ENCODE measurements at regions not wholly inside any gene's neighbourhood (a gene's known extent, or its start where the extent isn't known, plus 50 kb on each side); places are given as distances from the start of the nearest gene placed in this dataset.

DNA sequence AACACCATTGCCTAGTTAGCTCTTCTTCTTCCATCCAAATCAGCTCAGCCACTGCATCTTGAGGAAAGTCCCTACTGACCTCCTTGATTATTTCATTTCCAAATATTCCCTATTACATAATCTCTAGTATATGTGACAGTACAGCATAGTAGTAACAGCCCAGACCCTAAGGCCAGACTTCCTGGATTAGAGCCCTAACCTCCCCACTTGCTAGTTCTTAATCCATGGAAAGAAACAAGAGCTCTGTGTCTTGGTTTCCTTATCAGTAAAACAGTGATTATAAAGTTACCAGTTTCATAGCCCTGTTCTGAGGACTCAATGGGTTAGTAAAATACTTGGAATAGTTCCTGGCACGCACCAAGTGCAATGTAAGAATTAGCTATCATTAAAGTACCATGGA, 153.0 kb downstream of the RAP2A start (continued):
- TF ChIP-seq, protein P1, sequence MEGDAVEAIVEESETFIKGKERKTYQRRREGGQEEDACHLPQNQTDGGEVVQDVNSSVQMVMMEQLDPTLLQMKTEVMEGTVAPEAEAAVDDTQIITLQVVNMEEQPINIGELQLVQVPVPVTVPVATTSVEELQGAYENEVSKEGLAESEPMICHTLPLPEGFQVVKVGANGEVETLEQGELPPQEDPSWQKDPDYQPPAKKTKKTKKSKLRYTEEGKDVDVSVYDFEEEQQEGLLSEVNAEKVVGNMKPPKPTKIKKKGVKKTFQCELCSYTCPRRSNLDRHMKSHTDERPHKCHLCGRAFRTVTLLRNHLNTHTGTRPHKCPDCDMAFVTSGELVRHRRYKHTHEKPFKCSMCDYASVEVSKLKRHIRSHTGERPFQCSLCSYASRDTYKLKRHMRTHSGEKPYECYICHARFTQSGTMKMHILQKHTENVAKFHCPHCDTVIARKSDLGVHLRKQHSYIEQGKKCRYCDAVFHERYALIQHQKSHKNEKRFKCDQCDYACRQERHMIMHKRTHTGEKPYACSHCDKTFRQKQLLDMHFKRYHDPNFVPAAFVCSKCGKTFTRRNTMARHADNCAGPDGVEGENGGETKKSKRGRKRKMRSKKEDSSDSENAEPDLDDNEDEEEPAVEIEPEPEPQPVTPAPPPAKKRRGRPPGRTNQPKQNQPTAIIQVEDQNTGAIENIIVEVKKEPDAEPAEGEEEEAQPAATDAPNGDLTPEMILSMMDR (conservative IDR thresholded peaks at IDR 0.05; ENCODE audit: low read depth in 2 of 2): no peak
- TF ChIP-seq ZNF114 (CRISPR knock-in tag; IDR thresholded peaks at IDR 0.05): no peak

DNA sequence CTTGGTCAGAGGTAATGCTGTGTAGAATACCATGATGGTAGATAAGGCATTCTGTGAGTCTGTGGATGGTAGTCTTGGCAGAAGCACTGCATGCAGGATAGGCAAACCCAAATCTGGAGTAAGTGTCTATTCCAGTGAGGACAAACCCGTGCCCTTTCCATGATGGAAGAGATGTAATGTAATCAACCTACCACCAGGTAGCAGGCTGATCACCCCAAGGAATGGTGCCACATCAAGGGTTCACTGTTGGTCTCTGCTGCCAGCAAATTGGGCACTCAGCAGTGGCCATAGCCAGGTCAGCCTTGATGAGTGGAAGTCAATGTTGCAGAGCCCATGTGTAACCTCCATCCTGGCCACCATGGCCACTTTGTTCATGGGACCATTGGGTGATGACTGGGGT, 155.0 kb downstream of the RAP2A start:
- ATAC-seq (no peak), DNase-seq (ENCODE audit: low spot score) (peak; percentile 18)
- Mint-ChIP-seq H3K4me1 (no peaks in the 10 kb centered on the region), H3K4me3 (no peak overlapping the region), H3K27me3 (ENCODE audit: insufficient read depth, low read depth, poor library complexity) (peaks cover 3% of the 10 kb centered on the region), H3K27ac (no peak overlapping the region), H3K9me3 (no peaks in the 10 kb centered on the region), H3K36me3 (ENCODE audit: low read depth) (no peaks in the 10 kb centered on the region)
- no peak overlapping the region for H2AFZ ChIP-seq
- H3K4me1 ChIP-seq (ENCODE audit: insufficient read depth): no peaks in the 10 kb centered on the region
- H3F3A ChIP-seq (replicated peaks; ENCODE audit: low read depth): no peaks in the 10 kb centered on the region
- no peaks in the 10 kb centered on the region for H4K20me1 ChIP-seq (replicated peaks; ENCODE audit: insufficient read depth)
- H3K79me2 ChIP-seq (replicated peaks; ENCODE audit: insufficient read depth): no peaks in the 10 kb centered on the region
- no peaks in the 10 kb centered on the region for H3K27me3 ChIP-seq (ENCODE audit: insufficient read depth)
- H3K4me2 ChIP-seq: no peak overlapping the region
- no peak overlapping the region for H3K4me3 ChIP-seq
- H3K27ac ChIP-seq (ENCODE audit: low read depth): no peak overlapping the region
- no peaks in the 10 kb centered on the region for H3K36me3 ChIP-seq (ENCODE audit: insufficient read depth)
- peaks cover 20% of the 10 kb centered on the region for H3K9me2 ChIP-seq (ENCODE audit: insufficient read depth)
- TF ChIP-seq, protein P1 (conservative IDR thresholded peaks at IDR 0.05; ENCODE audit: low read depth in 2 of 2): peak; percentile 41 to 66
- no peak for TF ChIP-seq ZNF114 (CRISPR knock-in tag; IDR thresholded peaks at IDR 0.05)

DNA sequence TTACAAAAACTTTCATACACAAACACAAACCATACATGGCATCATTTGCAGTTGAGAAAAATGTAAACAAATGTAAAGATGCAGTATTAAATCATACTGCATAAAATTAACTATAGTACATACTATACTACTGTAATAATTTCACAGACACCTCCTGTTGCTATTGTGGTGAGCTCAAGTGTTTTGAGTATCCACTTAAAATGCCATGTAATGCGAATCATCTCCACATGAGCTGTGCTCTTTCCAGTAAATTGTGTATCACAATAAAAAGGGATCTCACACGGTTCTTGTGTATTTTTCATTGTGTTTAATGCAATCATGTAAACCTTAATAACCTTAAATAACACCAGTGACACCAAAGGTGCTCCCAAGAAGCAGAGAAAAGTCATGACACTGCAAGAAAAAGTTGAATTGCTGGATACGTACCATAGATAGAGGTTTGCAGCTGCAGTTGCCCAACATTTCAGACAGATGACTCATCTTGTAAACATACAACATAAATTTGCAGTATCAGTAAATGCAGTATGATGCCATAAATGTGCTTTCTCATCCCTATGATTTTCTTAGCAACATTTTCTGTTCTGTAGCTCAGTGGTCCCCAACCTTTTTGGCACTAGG, 166.6 kb downstream of the RAP2A start:
- no peak for ATAC-seq
- no peak overlapping the region for H2AFZ ChIP-seq
- no peaks in the 10 kb centered on the region for H3F3A ChIP-seq (replicated peaks; ENCODE audit: low read depth)
- H3K27me3 ChIP-seq (ENCODE audit: insufficient read depth): no peaks in the 10 kb centered on the region
- H3K4me1 ChIP-seq (ENCODE audit: insufficient read depth): peaks cover 5% of the 10 kb centered on the region; the same call in 1 of the 2 replicates
- TF ChIP-seq ZNF114 (CRISPR knock-in tag; IDR thresholded peaks at IDR 0.05) (no peak), NANOG (IDR thresholded peaks at IDR 0.05; ENCODE audit: borderline replicate concordance) (no peak)
- H3K4me1 Mint-ChIP-seq: peaks cover 11% of the 10 kb centered on the region; the same call in 2 of the 3 replicates
- no peaks in the 10 kb centered on the region for H3K9me2 ChIP-seq (ENCODE audit: insufficient read depth)
- peaks cover 3% of the 10 kb centered on the region for H3K27me3 Mint-ChIP-seq (ENCODE audit: insufficient read depth, low read depth, poor library complexity)
- no peak overlapping the region for H3K4me2 ChIP-seq
- no peak overlapping the region for H3K4me3 Mint-ChIP-seq
- peaks cover 34% of the 10 kb centered on the region for H3K9me3 Mint-ChIP-seq
- H3K27ac ChIP-seq (ENCODE audit: low read depth): no peak overlapping the region
- no peaks in the 10 kb centered on the region for H3K79me2 ChIP-seq (replicated peaks; ENCODE audit: insufficient read depth)
- no peak overlapping the region for H3K27ac Mint-ChIP-seq
- H3K36me3 Mint-ChIP-seq (ENCODE audit: low read depth): peaks cover 12% of the 10 kb centered on the region; the same call in 1 of the 3 replicates
- H3K36me3 ChIP-seq (ENCODE audit: insufficient read depth): no peaks in the 10 kb centered on the region; the same call in 1 of the 2 replicates
- H4K20me1 ChIP-seq (replicated peaks; ENCODE audit: insufficient read depth): no peaks in the 10 kb centered on the region
- DNase-seq (ENCODE audit: low spot score): no peak
- H3K4me3 ChIP-seq: no peak overlapping the region
